GM12892 (cell line): ENCODE measurements at regions not wholly inside any gene's neighbourhood (a gene's known extent, or its start where the extent isn't known, plus 50 kb on each side); places are given as distances from the start of the nearest gene placed in this dataset.

Experiments
- POLR2A ChIP-seq: IDR thresholded peaks from 2 replicates; pipeline ENCODE4 v1.6.1; 2011; ENCODE audit warnings: low read depth, low read length, control low read depth
- POLR2AphosphoS5 ChIP-seq: IDR thresholded peaks from 2 replicates; pipeline ENCODE4 v1.6.1; 2011; ENCODE audit warnings: low read depth, low read length, control low read depth
- TAF1 ChIP-seq: IDR thresholded peaks from 2 replicates; pipeline ENCODE4 v1.6.1; 2011; ENCODE audit warnings: low read depth, mild to moderate bottlenecking, control low read depth, low read length, borderline replicate concordance

DNA sequence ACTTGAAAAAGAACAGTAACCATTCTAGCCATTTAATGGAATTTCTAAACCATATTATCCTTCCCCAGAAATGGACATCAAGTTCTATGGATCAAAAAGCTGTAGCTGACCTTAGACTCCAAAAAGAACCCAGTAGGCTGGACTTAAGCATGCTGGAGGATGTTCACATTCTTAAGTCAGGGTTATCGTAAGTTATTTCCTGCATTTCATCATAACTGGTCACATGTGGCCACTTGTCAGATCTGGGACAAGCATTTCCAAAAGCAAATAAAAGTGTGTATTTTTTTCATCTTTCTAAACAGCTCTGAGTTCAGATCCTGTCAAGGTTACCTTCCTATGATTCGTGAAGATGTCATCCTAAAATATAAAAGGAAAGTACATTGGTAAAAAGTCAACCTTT lies 274.5 kb upstream of the PTGER4 start:
- TF ChIP-seq POLR2A (no peak), POLR2AphosphoS5 (no peak), TAF1 (no peak)
